GM10266 (cell line): ENCODE measurements at regions not wholly inside any gene's neighbourhood (a gene's known extent, or its start where the extent isn't known, plus 50 kb on each side); places are given as distances from the start of the nearest gene placed in this dataset.

Experiments
- DNase-seq: peaks from one replicate; pipeline ENCODE4 v3.0.0; 2012; ENCODE audit errors: extremely low spot score
- CTCF ChIP-seq: IDR thresholded peaks from 2 replicates; pipeline ENCODE4 v1.5.1; 2012; ENCODE audit warnings: mild to moderate bottlenecking, low read depth; ENCODE audit not compliant: control insufficient read depth, insufficient read depth; ENCODE audit errors: missing control alignments

- no peak for DNase-seq
Observed at GRCh38 chr13:50684366-50684765, 159.1 kb downstream of the DLEU7 start.

GRCh38 chr13:50685491-50685890 lies 158.0 kb downstream of the DLEU7 start:
- peak; percentile 12 for DNase-seq
- TF ChIP-seq CTCF, result no peak

More at GRCh38 chr13:50684366-50684765, 159.1 kb downstream of the DLEU7 start:
- no peak for TF ChIP-seq CTCF

GRCh38 chr13:50685956-50686355 lies 157.5 kb downstream of the DLEU7 start:
- no peak for DNase-seq
- TF ChIP-seq CTCF, result no peak

GRCh38 chr13:50686551-50686950 lies 156.9 kb downstream of the DLEU7 start:
- no peak for TF ChIP-seq CTCF
- DNase-seq, result peak; percentile 42

- no peak for DNase-seq
- TF ChIP-seq CTCF, result no peak
Observed at GRCh38 chr13:50687545-50687944, 155.9 kb downstream of the DLEU7 start.

GRCh38 chr13:50690006-50690405 lies 153.5 kb downstream of the DLEU7 start:
- no peak for DNase-seq
- TF ChIP-seq CTCF, result no peak

- no peak for DNase-seq
- TF ChIP-seq CTCF, result no peak
Observed at GRCh38 chr13:50691176-50691680, 152.3 kb downstream of the DLEU7 start.
